Mucosa of rectum (tissue), 2 donors: ENCODE measurements at regions not wholly inside any gene's neighbourhood (a gene's known extent, or its start where the extent isn't known, plus 50 kb on each side); places are given as distances from the start of the nearest gene placed in this dataset.

Experiments used
- H3K27ac ChIP-seq, 2 donors: one replicate each; pipeline ENCODE4 v1.7.0; 2013; ENCODE audit warnings: inconsistent platforms in 2 of 2, low read depth in 2 of 2, low read length in 2 of 2
- H3K27me3 ChIP-seq, 2 donors: one replicate each; pipeline ENCODE4 v1.7.0; 2013; ENCODE audit warnings: low read length in 2 of 2; ENCODE audit not compliant: control insufficient read depth in 2 of 2, insufficient read depth in 2 of 2
- H3K36me3 ChIP-seq, 2 donors: one replicate each; pipeline ENCODE4 v1.7.0; 2013; ENCODE audit warnings: low read length in 2 of 2; ENCODE audit not compliant: control insufficient read depth in 2 of 2, insufficient read depth in 2 of 2
- H3K4me1 ChIP-seq, 2 donors: one replicate each; pipeline ENCODE4 v1.7.0; 2013; ENCODE audit warnings: low read length in 2 of 2, mild to moderate bottlenecking in 1 of 2; ENCODE audit not compliant: control insufficient read depth in 2 of 2, insufficient read depth in 2 of 2
- H3K4me3 ChIP-seq, 2 donors: one replicate each; pipeline ENCODE4 v1.7.0; 2013; ENCODE audit warnings: low read length in 2 of 2
- H3K9ac ChIP-seq, 2 donors: one replicate each; pipeline ENCODE4 v1.7.0; 2013; ENCODE audit warnings: low read length in 2 of 2, low read depth in 1 of 2, mild to moderate bottlenecking in 1 of 2
- H3K9me3 ChIP-seq, 2 donors: one replicate each; pipeline ENCODE4 v1.7.0; 2013; ENCODE audit warnings: low read length in 2 of 2; ENCODE audit not compliant: control insufficient read depth in 2 of 2
- donor health status: healthy.
- donor health status: Normal muscosa, but diverticular disease.

DNA sequence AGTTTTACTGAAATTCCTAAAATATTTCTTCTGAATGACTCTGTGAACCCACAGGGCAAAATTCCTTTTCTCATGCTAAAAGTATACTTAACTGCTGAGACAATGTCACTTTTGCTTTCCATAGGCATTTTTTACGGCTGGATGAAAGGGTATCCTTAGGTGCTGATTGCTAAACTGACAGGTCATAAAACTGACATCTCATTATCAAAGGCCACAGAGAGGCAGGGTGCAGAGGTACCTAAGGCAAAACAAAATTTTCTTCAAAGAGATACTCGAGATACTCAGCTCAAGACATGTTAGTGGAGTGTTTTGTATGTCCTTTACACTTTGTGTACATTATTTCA is 62.0 kb upstream of the WDR75 start:
- H3K36me3 ChIP-seq = no peaks in the 10 kb centered on the region
- no peaks in the 10 kb centered on the region for H3K4me1 ChIP-seq
- no peak overlapping the region for H3K4me3 ChIP-seq
- no peaks in the 10 kb centered on the region for H3K27me3 ChIP-seq
- H3K9ac ChIP-seq = no peak overlapping the region
- no peak overlapping the region for H3K27ac ChIP-seq
- H3K9me3 ChIP-seq = no peaks in the 10 kb centered on the region

DNA sequence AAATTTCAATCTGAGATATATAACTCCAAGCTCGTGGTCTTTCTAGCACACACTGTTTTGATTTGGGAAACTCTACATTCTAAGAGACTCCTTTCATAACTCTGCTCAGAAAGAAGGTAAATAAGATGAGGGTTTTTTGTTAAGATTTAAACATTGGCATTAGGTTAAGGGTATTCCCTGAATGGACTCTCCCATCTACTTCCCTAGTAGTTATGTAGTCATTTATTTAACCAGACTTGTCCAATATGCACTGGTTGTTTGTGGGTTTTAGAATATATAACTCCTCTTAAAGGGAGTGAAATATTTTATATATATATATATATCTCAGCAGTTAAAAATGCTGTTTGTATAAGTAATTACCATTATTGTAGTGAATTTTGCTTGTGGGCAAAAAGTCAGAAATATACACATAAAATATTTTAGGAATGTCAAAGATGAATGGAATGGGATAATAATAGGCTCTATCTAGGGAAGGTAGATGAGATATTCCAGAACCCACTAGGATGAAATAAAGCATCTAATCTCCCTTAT is 61.5 kb upstream of the WDR75 start:
- no peak overlapping the region for H3K27ac ChIP-seq
- H3K4me3 ChIP-seq = no peak overlapping the region
- no peaks in the 10 kb centered on the region for H3K27me3 ChIP-seq
- H3K9ac ChIP-seq = no peak overlapping the region
- no peaks in the 10 kb centered on the region for H3K9me3 ChIP-seq
- H3K4me1 ChIP-seq = no peaks in the 10 kb centered on the region
- no peaks in the 10 kb centered on the region for H3K36me3 ChIP-seq

DNA sequence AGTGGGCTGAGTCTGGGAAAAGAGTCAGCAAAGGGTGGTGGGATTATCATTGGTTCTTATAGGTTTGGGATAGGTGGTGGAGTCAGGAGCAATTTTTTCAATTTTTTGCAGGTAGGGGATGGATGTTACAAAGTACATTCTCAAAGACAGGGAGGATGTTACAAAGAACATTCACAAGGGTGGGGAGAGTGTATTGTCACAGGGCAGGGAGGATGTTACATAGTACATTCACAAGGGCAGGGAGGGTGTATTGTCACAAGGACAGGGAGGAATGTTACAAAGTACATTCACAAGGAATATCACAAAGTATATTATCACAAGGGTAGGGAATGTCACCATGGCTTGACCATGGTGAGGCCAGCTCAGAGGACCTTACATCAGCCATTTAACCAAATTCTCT is 58.6 kb upstream of the WDR75 start:
- H3K27me3 ChIP-seq = no peaks in the 10 kb centered on the region
- H3K27ac ChIP-seq = no peak overlapping the region
- no peak overlapping the region for H3K9ac ChIP-seq
- H3K9me3 ChIP-seq = no peaks in the 10 kb centered on the region
- H3K36me3 ChIP-seq = no peaks in the 10 kb centered on the region
- no peaks in the 10 kb centered on the region for H3K4me1 ChIP-seq
- H3K4me3 ChIP-seq = no peak overlapping the region

DNA sequence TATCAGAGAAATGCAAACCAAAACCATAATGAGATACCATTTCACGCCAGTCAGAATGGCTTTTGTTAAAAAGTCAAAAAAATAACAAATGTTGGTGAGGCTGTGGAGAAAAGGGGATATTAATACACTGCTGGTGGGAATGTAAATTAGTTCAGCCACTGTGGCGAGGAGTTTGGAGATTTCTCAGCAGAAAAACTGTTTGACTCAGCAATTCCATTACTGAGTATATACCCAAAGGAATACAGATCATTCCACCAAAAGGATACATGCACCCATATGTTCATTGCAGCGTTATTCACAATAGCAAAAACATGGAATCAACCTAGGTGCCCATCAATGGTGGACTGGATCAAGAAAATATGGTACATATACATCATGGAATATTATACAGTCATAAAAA is 54.5 kb upstream of the WDR75 start:
- H3K9ac ChIP-seq = no peak overlapping the region
- H3K36me3 ChIP-seq = no peaks in the 10 kb centered on the region
- H3K4me1 ChIP-seq = peaks cover 0 to 4% of the 10 kb centered on the region in 2 donors
- H3K27me3 ChIP-seq = no peaks in the 10 kb centered on the region
- H3K4me3 ChIP-seq = no peak overlapping the region
- no peaks in the 10 kb centered on the region for H3K9me3 ChIP-seq
- H3K27ac ChIP-seq = no peak overlapping the region

DNA sequence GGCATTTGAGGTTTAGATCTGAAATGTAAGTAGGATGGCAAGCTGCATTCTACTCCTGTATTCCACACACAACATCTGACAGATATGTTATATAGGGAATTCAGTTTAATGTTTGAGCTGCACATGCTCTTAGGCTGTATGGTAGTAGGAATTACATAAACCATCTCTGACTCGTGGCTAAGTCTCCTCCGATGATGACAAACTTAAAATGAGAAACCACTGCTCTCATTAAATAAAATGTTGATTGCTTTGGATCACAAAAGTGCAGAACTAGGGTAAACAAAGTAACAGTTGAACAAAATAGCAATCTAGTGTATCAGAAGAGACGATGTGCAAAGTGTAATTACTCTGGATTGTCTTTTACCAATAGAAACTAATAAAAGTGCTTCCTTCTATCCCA is 50.1 kb upstream of the WDR75 start:
- Histone ChIP-seq H3K4me3 (no peak overlapping the region), H3K27me3 (no peaks in the 10 kb centered on the region), H3K9ac (no peak overlapping the region), H3K9me3 (no peaks in the 10 kb centered on the region), H3K27ac (peak overlapping the region in 1 of 2 donors; percentile 13), H3K36me3 (no peaks in the 10 kb centered on the region), H3K4me1 (peaks cover 0 to 8% of the 10 kb centered on the region in 2 donors)
